A673 (cell line): ENCODE measurements at regions not wholly inside any gene's neighbourhood (a gene's known extent, or its start where the extent isn't known, plus 50 kb on each side); places are given as distances from the start of the nearest gene placed in this dataset.

Experiments used
- CTCF ChIP-seq: fragments of 300-800, 200-600 bp; sonication (generic); conservative IDR thresholded peaks from 2 replicates; pipeline ENCODE4 v1.5.1; 2017; ENCODE audit warnings: low read depth, mild to moderate bottlenecking, antibody characterized with exemption, low read length, moderate library complexity, mixed read lengths
- EZH2 ChIP-seq: fragments of 200-600 bp; sonication (generic); IDR thresholded peaks from 2 replicates; pipeline ENCODE4 v1.6.1; 2017; ENCODE audit warnings: borderline replicate concordance, low read depth, mild to moderate bottlenecking, mixed read lengths, antibody characterized with exemption, low read length; ENCODE audit not compliant: poor library complexity, severe bottlenecking

GRCh38 chr15:61752001-61752400 lies 308.2 kb downstream of the VPS13C start:
- TF ChIP-seq CTCF, result no peak
- TF ChIP-seq EZH2, result no peak
